GM18909 (cell line): ENCODE measurements at regions not wholly inside any gene's neighbourhood (a gene's known extent, or its start where the extent isn't known, plus 50 kb on each side); places are given as distances from the start of the nearest gene placed in this dataset.
"Not testable (repeated sequence)": the region's sequence is repeated elsewhere in the genome, so short reads cannot be mapped to it uniquely, and the experiment has no call there.

ENCODE experiments used
- ATAC-seq: cut with Tn5 transposase; IDR thresholded peaks from one replicate; pipeline ENCODE4 v1.9.1; 2021; ENCODE audit warnings: mild to moderate bottlenecking; ENCODE audit not compliant: unreplicated experiment, poor library complexity

GRCh38 chr11:134503596-134503995 lies 91.6 kb upstream of the B3GAT1 start:
- no peak for ATAC-seq

- no peak for ATAC-seq
Observed at GRCh38 chr11:134503100-134503499, 91.1 kb upstream of the B3GAT1 start.

- no peak for ATAC-seq
Observed at GRCh38 chr11:134502153-134502550, 90.1 kb upstream of the B3GAT1 start.

- no peak for ATAC-seq
Observed at GRCh38 chr11:134501406-134502152, 89.5 kb upstream of the B3GAT1 start.

GRCh38 chr11:134500621-134501020 lies 88.6 kb upstream of the B3GAT1 start:
- ATAC-seq = no peak

GRCh38 chr11:134499990-134500389 lies 87.9 kb upstream of the B3GAT1 start:
- ATAC-seq = no peak

GRCh38 chr11:134498326-134499139 lies 86.5 kb upstream of the B3GAT1 start:
- ATAC-seq = no peak

- no peak for ATAC-seq
Observed at GRCh38 chr11:134497586-134497985, 85.5 kb upstream of the B3GAT1 start.

GRCh38 chr11:134496058-134496457 lies 84.0 kb upstream of the B3GAT1 start:
- ATAC-seq = not testable (repeated sequence)

- ATAC-seq = not testable (repeated sequence)
Observed at GRCh38 chr11:134494395-134494794, 82.4 kb upstream of the B3GAT1 start.

GRCh38 chr11:134492411-134492810 lies 80.4 kb upstream of the B3GAT1 start:
- not testable (repeated sequence) for ATAC-seq

- ATAC-seq = no peak
Observed at GRCh38 chr11:134489728-134490127, 77.7 kb upstream of the B3GAT1 start.

- no peak for ATAC-seq
Observed at GRCh38 chr11:134488913-134489312, 76.9 kb upstream of the B3GAT1 start.

- no peak for ATAC-seq
Observed at GRCh38 chr11:134488512-134488911, 76.5 kb upstream of the B3GAT1 start.

GRCh38 chr11:134487696-134488095 lies 75.7 kb upstream of the B3GAT1 start:
- no peak for ATAC-seq

- ATAC-seq = no peak
Observed at GRCh38 chr11:134486704-134487103, 74.7 kb upstream of the B3GAT1 start.

GRCh38 chr11:134486106-134486505 lies 74.1 kb upstream of the B3GAT1 start:
- no peak for ATAC-seq

GRCh38 chr11:134485316-134485715 lies 73.3 kb upstream of the B3GAT1 start:
- ATAC-seq = no peak

GRCh38 chr11:134483857-134484256 lies 71.8 kb upstream of the B3GAT1 start:
- ATAC-seq = no peak

- ATAC-seq = no peak
Observed at GRCh38 chr11:134483291-134483690, 71.2 kb upstream of the B3GAT1 start.

- no peak for ATAC-seq
Observed at GRCh38 chr11:134482865-134483264, 70.8 kb upstream of the B3GAT1 start.
